Stimulated activated naive CD4-positive, alpha-beta T cell (primary cell): ENCODE measurements at regions not wholly inside any gene's neighbourhood (a gene's known extent, or its start where the extent isn't known, plus 50 kb on each side); places are given as distances from the start of the nearest gene placed in this dataset.
"Not testable (repeated sequence)": the region's sequence is repeated elsewhere in the genome, so short reads cannot be mapped to it uniquely, and the experiment has no call there.

ENCODE experiments used
- DNase-seq, 6 experiments: peaks; one replicate each; lab custom pipeline; 2025; lab: John Stamatoyannopoulos, UW

DNA sequence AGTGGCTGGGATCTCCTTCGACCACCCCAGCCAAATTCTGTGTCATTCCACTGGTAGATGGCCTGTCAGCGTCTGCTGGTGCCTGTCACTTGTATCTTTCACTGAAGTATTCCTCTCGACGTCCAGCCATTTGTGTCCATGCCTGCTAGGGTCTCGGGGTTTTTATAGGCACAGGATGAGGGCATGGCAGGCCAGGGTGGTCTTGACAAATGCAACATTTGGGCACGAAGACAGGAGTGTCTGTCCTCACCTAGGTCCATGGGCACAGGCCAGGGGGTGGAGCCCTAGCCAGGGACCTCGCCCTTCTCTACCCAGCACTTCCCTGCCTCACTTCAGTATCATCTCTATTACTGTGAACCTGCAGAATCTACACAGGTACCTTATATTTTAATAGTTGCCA lies 2223.9 kb upstream of the ACO1 start:
- no peak for DNase-seq

DNA sequence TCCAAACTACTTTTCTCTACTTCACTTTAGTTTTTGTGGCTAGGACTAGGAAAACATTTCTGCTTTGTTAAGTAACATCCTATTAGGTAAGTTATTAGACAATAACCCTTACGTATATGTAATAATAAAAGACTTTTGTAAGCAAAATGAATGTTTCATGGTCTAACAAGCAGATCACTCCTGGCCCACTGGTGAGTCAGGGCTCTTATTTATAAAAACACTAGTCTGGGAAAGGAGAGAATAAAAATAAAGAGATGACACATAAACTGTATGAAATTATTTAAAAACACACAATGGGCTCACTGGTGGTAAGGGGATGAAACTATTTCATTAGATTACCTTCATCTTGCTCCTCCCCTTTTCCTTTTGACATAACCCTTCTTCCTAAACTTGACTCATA lies 2212.2 kb upstream of the ACO1 start:
- DNase-seq, result no peak

DNA sequence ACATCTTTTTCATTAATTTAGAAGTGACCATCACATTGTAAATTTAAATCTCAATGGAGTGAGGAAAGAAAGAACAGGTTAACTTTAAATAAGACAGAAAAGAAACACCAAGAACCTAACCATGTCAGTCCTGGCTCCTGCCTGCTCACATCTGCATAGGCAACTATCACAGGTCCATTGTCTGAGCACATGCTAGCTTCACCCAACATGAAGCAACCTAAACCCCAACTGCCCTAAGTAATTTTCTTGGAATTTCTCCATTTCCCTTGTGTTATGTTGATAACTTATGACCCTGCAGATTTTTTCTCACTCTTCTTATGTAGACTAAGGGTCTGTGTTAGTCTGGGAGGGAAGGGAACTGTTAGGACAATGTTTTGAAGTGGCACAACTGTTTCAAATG lies 2205.8 kb upstream of the ACO1 start:
- no peak for DNase-seq

DNA sequence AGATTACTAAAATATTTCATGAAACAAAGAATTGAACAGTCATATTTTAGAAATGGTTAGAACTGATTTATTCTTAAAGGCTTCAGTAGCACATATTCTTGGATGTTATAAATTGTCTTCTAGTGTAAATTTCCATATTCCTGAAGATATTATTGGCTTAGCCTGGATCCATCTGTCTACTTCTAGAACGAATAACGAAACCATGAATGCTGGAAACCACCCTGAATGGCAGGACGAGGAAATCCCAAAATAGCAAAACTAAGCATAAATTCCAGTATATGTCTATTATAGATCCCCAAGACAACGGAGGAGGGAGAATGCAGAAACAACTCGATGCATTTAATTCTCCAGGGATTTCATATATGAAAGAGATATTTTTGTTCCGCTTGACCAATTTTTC lies 2191.0 kb upstream of the ACO1 start:
- DNase-seq, result no peak

DNA sequence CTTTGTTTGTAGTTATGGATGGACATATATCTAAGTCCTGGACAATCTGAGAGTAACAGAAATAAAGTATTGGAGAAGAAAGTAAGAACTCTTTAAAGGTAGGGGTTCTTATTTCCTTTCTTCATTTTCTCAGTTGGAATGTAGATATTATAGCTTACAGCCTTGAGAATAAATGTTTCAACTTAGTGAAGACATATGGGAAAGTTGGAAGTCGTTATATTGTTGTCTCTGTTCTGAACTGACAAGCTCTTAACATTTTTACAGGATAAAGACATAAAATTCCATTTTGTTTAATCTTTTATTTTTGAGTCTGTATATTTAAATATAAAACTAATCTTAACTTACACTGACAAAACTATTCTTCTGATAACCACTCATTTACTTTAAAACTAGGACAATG lies 2187.5 kb upstream of the ACO1 start:
- DNase-seq, result no peak

DNA sequence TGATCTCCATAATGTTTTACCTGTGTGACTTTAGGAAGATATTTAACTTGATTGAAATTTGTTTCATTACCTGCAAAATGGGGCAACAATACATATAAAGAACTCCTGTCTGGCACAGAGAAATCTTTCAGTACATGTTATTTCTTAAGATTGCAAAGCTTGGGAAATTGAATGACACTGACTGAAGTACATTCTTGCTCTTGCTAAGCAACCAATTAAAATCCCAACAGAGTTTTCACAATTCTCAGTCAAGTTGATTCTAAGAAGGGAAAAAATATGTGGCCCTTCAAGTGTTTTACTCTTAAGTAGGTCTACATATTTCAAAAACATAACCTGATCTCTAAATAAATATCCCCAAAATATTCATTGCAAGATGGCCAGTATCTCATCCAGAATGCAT lies 2187.0 kb upstream of the ACO1 start:
- no peak for DNase-seq

DNA sequence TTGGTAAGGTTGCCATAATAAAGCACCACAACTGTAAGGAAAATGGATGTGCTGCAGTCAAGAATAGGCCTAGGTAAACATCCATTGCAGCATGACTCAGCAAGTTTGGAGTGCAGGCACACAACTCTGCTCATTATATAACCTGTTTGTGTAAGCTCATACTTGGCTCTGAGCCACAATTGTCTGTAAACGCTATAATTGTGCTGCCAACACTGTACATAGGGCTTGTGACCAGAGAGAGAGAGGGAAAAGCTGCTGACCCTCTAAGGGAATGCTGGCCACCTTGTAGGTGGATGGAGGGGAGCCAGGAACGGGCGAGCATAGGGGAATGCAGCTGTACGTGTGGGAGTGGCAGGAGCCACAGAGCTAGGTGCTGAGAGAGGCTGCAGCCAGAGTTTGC lies 2186.5 kb upstream of the ACO1 start:
- peak in 1 of 6 experiments; percentile 1 for DNase-seq

DNA sequence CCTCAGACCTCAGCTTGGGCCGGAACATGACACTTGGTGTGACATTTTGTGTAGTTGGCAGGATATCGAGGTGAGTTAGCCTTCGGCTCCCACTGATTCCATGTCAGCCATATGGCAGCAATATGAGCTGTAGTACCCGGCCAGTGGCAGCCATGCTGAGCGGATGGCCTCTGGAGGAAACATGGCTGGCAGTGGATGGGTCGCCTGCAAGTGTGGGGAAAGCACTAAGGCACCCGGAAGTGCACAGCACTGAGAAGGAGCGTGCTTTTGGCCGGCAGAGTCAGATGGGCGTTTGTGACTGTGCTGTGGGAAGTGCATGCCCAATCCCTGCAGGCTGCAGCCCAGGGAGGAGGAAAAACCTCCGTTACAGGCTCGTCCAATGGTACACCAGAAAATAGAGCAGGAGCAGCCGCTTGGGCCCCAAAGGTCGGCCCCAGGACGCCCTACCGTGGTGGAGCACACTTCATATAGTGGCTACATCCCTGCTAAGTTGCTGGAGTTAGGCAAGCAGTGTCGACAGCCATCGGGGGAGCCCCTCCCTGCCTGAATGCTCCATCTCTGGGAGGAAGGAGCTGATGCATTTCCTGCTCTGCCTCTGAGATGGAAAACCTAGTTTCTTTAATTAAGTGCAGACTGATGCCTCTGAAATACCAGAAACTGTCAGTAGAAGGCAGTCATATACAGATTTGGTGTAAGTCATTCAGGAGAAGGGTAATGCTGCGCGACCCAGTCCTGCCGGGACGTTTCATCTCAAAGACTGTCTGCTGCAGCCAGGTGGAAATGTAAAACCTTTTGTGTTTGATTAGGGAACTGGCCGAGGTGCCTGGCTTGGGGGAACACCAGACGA lies 2185.8 kb upstream of the ACO1 start:
- DNase-seq, result no peak

DNA sequence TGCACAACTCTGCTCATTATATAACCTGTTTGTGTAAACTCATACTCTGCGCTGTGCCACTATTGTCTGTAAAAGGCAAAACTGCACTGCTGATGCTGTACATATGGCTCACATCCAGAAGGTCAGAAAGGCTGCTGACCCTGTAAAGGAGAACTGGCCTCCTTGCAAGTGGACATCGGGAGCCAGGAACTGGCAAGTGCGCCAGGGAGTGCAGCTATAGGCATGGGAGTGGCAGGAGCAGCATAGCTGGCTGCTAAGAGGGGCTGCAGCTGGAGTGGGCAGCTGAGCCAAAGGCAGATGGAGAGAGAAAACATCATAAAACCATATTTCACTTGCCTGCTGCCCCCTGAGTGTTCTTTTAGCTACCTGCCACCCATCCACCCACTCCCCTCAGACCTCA lies 2183.4 kb upstream of the ACO1 start:
- no peak for DNase-seq

DNA sequence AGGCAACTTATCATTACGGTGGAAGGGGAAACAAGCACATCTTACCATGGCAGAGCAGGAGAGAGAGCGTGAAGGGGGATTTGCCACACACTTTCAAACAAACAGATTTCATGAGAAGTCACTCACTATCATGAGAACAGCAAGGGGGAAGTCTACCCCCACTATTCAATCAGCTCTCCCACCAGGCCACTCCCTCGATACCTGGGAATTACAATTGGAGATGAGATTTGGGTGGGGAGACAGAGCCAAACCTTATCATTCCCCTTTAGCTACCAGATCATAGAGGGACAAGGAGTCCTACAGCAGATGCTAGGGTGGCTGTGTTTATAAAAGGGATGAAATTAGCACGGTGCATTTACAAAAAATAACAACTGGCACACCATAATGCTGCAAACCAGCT lies 2149.4 kb upstream of the ACO1 start:
- no peak for DNase-seq

DNA sequence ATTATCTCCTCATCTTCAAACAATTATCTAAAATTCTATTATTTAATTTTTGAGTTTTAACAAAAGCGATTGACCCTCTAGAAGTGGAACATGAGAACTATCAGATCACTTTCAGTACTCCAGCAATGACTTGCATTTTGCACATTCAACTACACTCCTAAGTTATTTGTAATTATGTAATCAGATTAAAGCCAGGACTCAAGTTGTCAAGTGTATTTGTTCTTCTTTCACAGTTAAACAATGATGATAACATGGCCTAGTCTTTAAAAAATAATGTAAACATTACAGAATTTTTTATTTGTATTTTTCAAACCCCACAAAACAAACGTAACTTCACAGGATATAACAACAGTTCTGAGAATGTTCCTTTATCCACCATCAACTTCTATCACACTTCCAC lies 2148.9 kb upstream of the ACO1 start:
- no peak for DNase-seq

DNA sequence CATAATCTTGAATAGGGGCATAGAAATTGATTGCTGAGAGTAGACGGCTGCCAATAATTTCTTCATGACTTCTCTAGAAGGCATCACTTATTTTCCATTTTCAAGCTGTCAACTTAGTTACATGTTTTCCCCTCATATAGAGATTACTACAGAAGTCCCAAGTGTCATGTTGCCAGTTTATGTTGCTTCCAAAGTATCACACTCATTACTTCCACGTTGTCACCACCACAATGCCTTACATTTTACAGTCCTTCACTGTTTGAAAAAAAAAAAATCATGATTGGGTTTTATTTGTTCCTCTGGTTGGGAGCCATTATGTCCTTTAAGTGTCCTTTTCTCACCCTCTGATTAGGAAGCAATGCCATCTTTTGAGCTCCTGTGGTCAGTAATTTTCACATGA lies 2144.6 kb upstream of the ACO1 start:
- no peak for DNase-seq

DNA sequence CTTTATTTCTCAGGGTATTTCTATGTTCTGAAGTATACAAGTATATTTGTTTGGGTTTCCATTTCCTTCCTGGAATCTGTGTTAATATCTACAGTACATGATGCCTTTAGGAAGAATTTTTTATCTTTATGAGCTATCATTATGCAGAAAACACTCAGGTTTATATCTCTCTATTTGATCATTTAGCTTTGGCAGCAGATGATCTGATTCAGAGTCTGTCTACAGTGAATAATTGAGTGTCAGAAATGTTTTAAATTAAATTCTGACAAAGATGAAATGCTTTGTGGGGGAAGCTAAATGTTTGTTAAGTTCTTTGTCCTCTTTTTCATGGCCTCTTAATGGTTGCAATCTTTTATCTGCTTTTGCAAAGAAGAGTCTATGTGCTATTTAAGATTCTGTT lies 2141.0 kb upstream of the ACO1 start:
- no peak for DNase-seq

DNA sequence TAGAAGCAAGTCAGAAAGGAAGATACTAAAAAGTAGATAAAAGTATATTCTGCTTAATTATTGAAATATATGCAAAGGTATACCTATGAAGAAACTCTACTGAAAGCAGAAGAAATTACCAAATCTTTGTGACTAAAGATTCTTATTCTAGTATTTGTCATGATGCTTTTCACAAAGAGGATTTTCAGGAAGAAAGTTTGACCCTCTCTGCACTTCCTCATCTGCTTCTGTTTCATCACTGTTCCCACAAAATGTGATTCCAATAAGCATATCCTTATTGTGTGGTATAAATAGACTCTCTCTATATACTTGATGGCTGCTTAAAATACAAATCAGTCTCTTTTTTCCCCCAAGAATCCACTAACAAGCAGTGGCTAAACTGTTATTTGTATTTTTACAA lies 2139.6 kb upstream of the ACO1 start:
- no peak for DNase-seq

DNA sequence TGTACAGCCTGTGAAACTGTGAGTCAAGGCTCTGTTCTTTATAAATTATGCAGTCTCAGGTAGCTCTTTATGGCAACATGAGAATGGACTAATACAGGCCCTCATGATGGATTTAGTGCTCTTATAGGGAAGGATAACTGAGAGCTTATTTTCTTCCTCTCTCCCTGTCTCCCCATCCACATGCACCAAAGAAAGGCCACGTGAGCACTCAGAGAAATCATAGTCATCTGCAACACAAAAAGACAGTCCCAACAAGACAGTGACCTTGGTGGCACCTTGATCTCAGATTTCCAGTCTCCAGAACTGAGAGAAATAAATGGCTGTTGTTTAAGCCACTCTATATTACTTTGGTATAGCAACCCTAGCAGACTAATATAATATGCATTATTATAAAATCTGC lies 2133.6 kb upstream of the ACO1 start:
- no peak for DNase-seq

DNA sequence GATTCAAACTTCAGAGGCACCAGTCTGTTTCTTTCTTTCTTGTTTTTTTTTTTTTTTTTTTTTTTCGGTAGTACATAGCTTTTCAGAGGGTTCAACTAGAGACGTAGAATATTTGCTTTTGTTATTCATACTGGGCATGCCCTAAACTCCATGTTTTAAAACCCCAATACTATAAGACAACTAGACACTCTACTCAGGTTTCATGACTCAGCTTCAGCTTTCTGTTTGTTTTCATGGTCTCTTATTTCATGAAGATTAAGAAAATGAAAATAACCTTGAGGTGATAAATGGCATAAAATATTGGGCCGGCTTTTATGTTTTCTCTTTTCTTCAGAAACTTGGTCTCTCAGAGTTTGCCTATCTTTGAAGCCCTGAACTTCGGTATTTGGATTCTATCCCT lies 2126.3 kb upstream of the ACO1 start:
- no peak for DNase-seq

DNA sequence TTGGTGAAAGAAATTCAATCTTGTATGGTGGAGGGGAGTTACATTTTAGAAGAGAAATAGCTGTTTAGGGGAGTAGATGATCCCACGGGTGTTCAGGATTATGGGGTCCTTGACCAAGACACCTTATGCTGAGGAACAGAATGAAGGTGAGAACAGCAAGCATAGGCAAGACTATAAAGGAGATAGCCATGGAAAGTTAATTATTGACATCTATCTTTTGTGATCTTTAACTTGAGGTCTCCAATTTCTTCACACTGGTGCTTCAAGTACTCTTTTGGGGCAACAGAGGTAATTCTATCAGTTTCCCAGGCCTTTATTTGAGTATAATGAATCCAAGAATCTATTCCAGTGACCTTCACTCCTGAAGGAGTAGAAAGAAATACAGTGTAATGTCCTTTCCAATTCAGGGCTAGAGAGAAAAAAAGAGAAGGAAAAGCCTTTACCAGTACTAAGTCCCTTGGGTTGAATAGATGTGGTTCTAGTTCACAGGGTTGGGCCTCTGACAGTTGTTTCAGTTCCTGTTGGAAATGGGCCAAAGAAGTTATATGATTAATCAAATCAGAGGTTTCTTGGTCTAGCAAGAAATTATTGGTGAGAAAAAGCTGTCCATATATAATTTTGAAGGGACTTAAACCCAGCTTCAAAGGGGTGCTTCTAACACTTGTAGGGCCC lies 2104.1 kb upstream of the ACO1 start:
- no peak for DNase-seq

DNA sequence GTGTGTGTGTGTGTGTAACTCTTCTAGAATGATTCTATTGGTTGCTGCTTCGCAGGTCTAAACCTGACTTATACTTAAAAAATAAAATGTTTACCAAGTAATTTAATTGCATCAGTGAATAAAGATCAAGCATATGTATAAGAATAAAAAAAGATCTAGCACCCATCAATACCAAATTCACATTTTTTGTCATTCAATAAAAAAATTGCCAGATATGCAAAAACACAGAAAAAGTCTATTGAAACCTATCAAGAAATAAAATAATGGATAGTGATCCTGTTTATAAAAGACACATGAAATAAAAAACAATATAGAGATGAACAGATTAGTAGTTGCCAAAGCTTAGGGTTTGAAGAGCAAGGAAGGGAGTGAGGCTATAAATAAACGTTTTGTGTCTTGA lies 2095.0 kb upstream of the ACO1 start:
- DNase-seq, result no peak

DNA sequence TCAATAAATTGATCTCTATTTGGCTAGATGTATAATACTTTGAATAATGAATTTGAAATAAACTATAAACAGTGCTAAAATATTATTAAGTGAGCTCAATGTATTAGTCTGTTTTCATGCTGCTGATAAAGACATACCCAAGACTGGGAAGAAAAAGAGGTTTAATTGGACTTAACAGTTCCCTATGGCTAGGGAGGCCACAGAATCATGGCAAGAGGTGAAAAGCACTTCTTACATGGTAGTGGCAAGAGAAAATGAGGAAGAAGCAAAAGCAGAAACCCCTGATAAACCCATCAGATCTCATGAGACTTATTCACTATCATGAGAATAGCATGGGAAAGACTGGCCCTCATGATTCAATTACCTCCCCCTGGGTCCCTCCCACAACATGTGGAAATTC lies 2092.4 kb upstream of the ACO1 start:
- not testable (repeated sequence) for DNase-seq

DNA sequence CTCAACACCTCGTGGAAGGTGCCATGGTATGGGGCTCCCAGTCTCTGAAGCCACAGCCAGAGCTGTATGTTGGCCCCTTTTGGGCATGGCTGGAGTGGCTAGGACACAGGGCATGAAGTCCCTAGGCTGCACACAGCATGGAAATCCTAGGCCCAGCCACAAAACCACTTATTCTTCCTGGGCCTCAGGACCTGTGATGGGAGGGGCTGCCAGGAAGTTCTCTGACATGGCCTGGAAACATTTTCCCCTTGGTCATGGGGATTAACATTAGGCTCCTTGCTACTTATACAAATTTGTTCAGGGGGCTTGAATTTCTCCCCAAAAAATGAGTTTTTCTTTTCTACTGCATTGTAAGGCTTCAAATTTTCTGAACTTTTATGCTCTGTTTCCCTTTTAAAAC lies 2091.2 kb upstream of the ACO1 start:
- no peak for DNase-seq

DNA sequence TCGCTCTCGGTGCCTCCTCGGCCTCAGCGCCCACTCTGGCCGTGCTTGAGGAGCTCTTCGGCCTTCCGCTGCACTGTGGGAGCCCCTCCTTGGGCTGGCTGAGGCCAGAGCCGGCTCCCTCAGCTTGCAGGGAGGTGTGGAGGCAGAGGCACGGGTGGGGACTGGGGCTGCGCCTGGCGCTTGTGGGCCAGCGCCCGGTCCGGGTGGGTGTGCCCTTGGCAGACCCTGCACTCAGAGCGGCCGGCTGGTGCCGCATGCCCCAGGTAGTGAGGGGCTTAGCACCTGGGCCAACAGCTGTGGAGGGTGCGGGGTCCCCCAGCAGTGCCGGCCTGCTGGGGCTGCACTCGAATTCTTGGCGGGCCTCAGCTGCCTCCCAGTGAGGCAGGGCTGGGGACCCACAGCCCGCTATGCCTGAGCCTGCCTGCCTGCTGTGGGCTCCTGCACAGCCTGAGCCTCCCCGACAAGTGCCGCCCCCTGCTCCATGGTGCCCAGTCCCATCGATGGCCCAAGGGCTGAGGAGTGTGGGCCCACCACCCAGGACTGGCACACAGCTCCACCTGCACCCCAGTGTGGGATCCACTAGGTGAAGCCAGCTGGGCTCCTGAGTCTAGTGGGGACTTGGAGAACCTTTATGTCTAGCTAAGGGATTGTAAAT lies 2085.2 kb upstream of the ACO1 start:
- no peak for DNase-seq

DNA sequence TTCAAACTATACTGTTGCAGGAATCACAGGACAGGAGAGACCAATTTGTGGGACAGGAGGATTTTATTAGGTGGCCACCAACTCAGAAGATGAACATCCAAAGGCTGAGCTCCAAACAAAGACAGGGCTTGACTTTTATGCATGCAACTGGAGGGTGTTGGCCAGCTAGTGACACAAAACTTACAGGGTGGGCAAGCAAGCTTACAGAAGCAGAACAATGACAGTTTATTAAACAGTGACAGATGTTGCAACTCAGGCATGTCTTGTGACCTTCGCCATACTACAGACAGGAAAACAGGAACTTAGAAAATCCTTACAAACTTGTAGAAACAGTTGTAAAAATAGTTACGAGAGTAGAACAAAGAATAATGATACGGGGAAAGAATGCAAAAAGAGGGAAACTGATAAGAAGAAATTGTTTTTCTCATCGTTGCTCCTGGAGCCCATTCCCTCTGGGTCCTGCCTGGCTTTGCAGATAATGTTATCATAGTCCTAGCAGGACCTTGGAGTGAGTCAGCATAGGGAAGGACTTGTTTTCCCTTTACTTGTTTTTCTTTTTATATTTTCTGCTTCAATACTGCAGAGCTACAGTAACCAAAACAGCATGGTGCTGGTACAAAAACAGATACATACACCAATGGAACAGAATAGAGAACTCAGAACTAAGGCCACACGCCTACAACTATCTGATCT lies 2083.0 kb upstream of the ACO1 start:
- no peak for DNase-seq

DNA sequence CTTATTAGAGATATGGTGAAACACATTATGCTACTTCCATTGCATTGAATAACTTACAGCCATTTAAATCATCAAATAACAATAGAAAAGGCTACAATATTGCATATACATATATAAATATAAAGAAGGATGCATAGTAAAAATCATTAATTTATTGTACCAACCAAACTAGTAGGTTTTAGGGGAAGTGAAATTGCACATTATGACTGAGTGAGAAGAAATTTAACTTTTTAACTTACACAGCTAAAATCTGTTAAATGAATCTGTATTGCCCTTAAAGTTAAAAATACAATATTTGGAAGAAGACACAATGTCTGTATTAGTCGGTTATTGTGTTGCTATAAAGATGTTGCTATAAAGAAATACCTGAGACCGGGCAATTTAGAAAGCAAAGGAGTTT lies 2073.7 kb upstream of the ACO1 start:
- DNase-seq, result no peak
